H1 (cell line): ENCODE measurements at regions not wholly inside any gene's neighbourhood (a gene's known extent, or its start where the extent isn't known, plus 50 kb on each side); places are given as distances from the start of the nearest gene placed in this dataset.

Experiments
- CBX8 ChIP-seq: fragments of 300-800, 300-1000 bp; sonication (generic); IDR thresholded peaks from 2 replicates; pipeline ENCODE4 v1.7.1; 2016; ENCODE audit warnings: low read depth, low read length, borderline replicate concordance
- MAFK ChIP-seq: IDR thresholded peaks from 2 replicates; pipeline ENCODE4 v1.6.1; 2012; ENCODE audit warnings: low read depth, mild to moderate bottlenecking, improper control_type of control experiment, low read length

- TF ChIP-seq MAFK (no peak), CBX8 (no peak)
These were observed 83.3 kb downstream of the KCTD15 start (continued) for GRCh38 chr19:33879818-33880575.
